Suprapubic skin (tissue), 4 donors: ENCODE measurements at regions not wholly inside any gene's neighbourhood (a gene's known extent, or its start where the extent isn't known, plus 50 kb on each side); places are given as distances from the start of the nearest gene placed in this dataset.

Experiments
- DNase-seq, 2 donors: peaks; one replicate each; pipeline ENCODE4 v3.0.0-alpha.2; 2019; ENCODE audit warnings: low spot score in 2 of 2
- H3K27ac ChIP-seq: fragments of 200-600 bp; sonication (generic); one replicate; pipeline ENCODE4 v1.5.1; 2019
- H3K27me3 ChIP-seq: fragments of 200-600 bp; sonication (generic); one replicate; pipeline ENCODE4 v1.5.1; 2019
- H3K36me3 ChIP-seq: fragments of 200-600 bp; sonication (generic); one replicate; pipeline ENCODE4 v1.5.1; 2019
- H3K4me1 ChIP-seq: fragments of 200-600 bp; sonication (generic); one replicate; pipeline ENCODE4 v1.5.1; 2019
- H3K4me3 ChIP-seq: fragments of 200-600 bp; sonication (generic); one replicate; pipeline ENCODE4 v1.5.1; 2019; ENCODE audit warnings: mild to moderate bottlenecking
- H3K9me3 ChIP-seq: fragments of 200-600 bp; sonication (generic); one replicate; pipeline ENCODE4 v1.5.1; 2019
- EP300 ChIP-seq: sonication (generic); formaldehyde crosslinking; IDR thresholded peaks from one replicate; pipeline ENCODE4 v1.6.1; 2017; ENCODE audit warnings: antibody characterized with exemption
- POLR2A ChIP-seq, 2 donors: fragments of 450-650 bp; IDR thresholded peaks; one replicate each; pipeline ENCODE4 v1.6.1; 2017; ENCODE audit warnings: antibody characterized with exemption in 2 of 2, mild to moderate bottlenecking in 2 of 2, moderate library complexity in 2 of 2
- POLR2AphosphoS5 ChIP-seq, 3 donors: sonication (generic); formaldehyde crosslinking; IDR thresholded peaks; one replicate each; pipeline ENCODE4 v1.6.1; 2017; ENCODE audit warnings: antibody characterized with exemption in 3 of 3
- WGBS: methylation state at CpG from one replicate; pipeline ENCODE4 v1.1.5; 2018; 5-methylcytosine and 5-hydroxymethylcytosine counted together
- TF ChIP-seq, protein P1 (sequence below), 2 donors: fragments of 200-600 bp in 1 of 2; fragments of 450-650 bp in 1 of 2; sonication (generic) in 1 of 2; IDR thresholded peaks; one replicate each; pipeline ENCODE4 v1.5.1; 2016 to 2019; ENCODE audit warnings: antibody characterized with exemption in 2 of 2, mild to moderate bottlenecking in 1 of 2, moderate library complexity in 1 of 2

DNA sequence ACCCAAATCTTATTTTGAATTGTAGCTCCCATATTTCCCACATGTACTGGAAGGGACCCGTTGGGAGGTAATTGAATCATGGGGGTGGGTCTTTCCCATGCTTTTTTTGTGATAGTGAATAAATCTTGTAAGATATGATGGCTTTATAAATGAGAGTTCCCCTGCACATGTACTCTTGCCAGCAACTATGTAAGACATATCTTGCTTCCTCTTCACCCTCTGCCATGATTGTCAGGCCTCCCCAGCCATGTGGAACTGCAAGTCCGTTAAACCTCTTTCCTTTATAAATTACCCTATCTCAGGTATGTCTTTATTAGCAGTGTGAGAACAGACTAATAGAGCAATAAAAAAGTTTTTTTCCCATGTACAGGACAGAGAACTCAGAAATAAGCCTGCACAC, 468.4 kb upstream of the SPHKAP start:
- Histone ChIP-seq H3K9me3 (no peaks in the 10 kb centered on the region), H3K4me3 (no peak overlapping the region), H3K27me3 (no peaks in the 10 kb centered on the region), H3K36me3 (no peaks in the 10 kb centered on the region), H3K27ac (no peak overlapping the region), H3K4me1 (no peaks in the 10 kb centered on the region)
- DNase-seq, result no peak
- WGBS, result 60% methylated on average over 2 of the region's 2 CpGs
- no peak for TF ChIP-seq EP300
- no peak for TF ChIP-seq POLR2A (IDR thresholded peaks at IDR 0.05)
- TF ChIP-seq, protein P1, sequence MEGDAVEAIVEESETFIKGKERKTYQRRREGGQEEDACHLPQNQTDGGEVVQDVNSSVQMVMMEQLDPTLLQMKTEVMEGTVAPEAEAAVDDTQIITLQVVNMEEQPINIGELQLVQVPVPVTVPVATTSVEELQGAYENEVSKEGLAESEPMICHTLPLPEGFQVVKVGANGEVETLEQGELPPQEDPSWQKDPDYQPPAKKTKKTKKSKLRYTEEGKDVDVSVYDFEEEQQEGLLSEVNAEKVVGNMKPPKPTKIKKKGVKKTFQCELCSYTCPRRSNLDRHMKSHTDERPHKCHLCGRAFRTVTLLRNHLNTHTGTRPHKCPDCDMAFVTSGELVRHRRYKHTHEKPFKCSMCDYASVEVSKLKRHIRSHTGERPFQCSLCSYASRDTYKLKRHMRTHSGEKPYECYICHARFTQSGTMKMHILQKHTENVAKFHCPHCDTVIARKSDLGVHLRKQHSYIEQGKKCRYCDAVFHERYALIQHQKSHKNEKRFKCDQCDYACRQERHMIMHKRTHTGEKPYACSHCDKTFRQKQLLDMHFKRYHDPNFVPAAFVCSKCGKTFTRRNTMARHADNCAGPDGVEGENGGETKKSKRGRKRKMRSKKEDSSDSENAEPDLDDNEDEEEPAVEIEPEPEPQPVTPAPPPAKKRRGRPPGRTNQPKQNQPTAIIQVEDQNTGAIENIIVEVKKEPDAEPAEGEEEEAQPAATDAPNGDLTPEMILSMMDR (IDR thresholded peaks at IDR 0.05), result no peak
- no peak for TF ChIP-seq POLR2AphosphoS5 (IDR thresholded peaks at IDR 0.05)

GRCh38 chr2:228649447-228649846, 468.0 kb upstream of the SPHKAP start:
- H3K9me3 ChIP-seq, result no peaks in the 10 kb centered on the region
- WGBS, result 72% methylated on average over 2 of the region's 2 CpGs
- TF ChIP-seq, protein P1 (IDR thresholded peaks at IDR 0.05), result no peak
- TF ChIP-seq EP300 (no peak), POLR2A (IDR thresholded peaks at IDR 0.05) (no peak), POLR2AphosphoS5 (IDR thresholded peaks at IDR 0.05) (no peak)
- H3K27ac ChIP-seq, result no peak overlapping the region
- H3K4me1 ChIP-seq, result no peaks in the 10 kb centered on the region
- no peak for DNase-seq
- no peaks in the 10 kb centered on the region for H3K27me3 ChIP-seq
- no peak overlapping the region for H3K4me3 ChIP-seq
- H3K36me3 ChIP-seq, result no peaks in the 10 kb centered on the region

GRCh38 chr2:228648541-228648940, 467.1 kb upstream of the SPHKAP start:
- WGBS, result 87% methylated on average over 2 of the region's 2 CpGs
- Histone ChIP-seq H3K4me1 (no peaks in the 10 kb centered on the region), H3K9me3 (no peaks in the 10 kb centered on the region), H3K4me3 (no peak overlapping the region), H3K27ac (no peak overlapping the region), H3K36me3 (no peaks in the 10 kb centered on the region), H3K27me3 (no peaks in the 10 kb centered on the region)
- DNase-seq, result no peak
- no peak for TF ChIP-seq EP300

- Histone ChIP-seq H3K4me3 (no peak overlapping the region), H3K36me3 (no peaks in the 10 kb centered on the region), H3K27ac (no peak overlapping the region), H3K4me1 (no peaks in the 10 kb centered on the region), H3K27me3 (no peaks in the 10 kb centered on the region), H3K9me3 (no peaks in the 10 kb centered on the region)
- DNase-seq, result no peak
- 38% methylated on average over 1 of the region's 1 CpG for WGBS
- TF ChIP-seq POLR2AphosphoS5 (IDR thresholded peaks at IDR 0.05) (no peak), POLR2A (IDR thresholded peaks at IDR 0.05) (no peak), EP300 (no peak)
- TF ChIP-seq, protein P1 (IDR thresholded peaks at IDR 0.05), result no peak
These were observed 464.6 kb upstream of the SPHKAP start for GRCh38 chr2:228646061-228646460.

DNA sequence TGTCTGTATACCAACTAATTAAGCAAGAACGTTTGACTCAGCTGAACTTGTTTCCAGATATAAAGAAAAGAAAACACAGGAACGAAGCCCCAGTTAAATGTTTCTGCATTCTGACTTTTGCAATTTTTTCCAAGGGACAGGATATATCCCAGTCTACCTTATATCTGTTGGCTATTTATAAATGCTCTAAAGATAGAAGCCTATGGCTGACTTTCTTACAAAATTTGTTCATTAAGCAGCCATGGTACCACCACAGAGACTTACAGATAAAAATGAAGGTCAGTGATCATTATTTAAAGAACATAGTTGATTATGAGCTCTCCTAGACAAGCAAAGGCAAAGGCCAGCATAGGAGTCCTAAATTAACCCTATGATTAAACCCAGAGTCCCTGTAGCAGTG, 462.7 kb upstream of the SPHKAP start:
- 85% methylated on average over 2 of the region's 2 CpGs for WGBS
- no peak for DNase-seq
- TF ChIP-seq, protein P1 (IDR thresholded peaks at IDR 0.05), result no peak
- TF ChIP-seq POLR2A (IDR thresholded peaks at IDR 0.05), result no peak
- Histone ChIP-seq H3K9me3 (no peaks in the 10 kb centered on the region), H3K4me3 (no peak overlapping the region), H3K4me1 (no peaks in the 10 kb centered on the region), H3K27me3 (no peaks in the 10 kb centered on the region), H3K27ac (no peak overlapping the region), H3K36me3 (no peaks in the 10 kb centered on the region)

- H3K4me3 ChIP-seq, result no peak overlapping the region
- H3K9me3 ChIP-seq, result no peaks in the 10 kb centered on the region
- H3K4me1 ChIP-seq, result no peaks in the 10 kb centered on the region
- DNase-seq, result no peak
- WGBS, result 74% methylated on average over 2 of the region's 2 CpGs
- H3K27ac ChIP-seq, result no peak overlapping the region
- H3K36me3 ChIP-seq, result no peaks in the 10 kb centered on the region
- H3K27me3 ChIP-seq, result no peaks in the 10 kb centered on the region
- TF ChIP-seq, protein P1 (IDR thresholded peaks at IDR 0.05), result no peak
- TF ChIP-seq EP300, result no peak
- TF ChIP-seq POLR2A (IDR thresholded peaks at IDR 0.05), result no peak
- TF ChIP-seq POLR2AphosphoS5 (IDR thresholded peaks at IDR 0.05), result no peak
These were observed 461.4 kb upstream of the SPHKAP start for GRCh38 chr2:228642861-228643260.
